Endothelial cell of umbilical vein (primary cell): ENCODE measurements at regions not wholly inside any gene's neighbourhood (a gene's known extent, or its start where the extent isn't known, plus 50 kb on each side); places are given as distances from the start of the nearest gene placed in this dataset.

Experiments used
- BruUV-seq: library from RNA; stranded (reverse); fragments of 400-500 nt; replicated peaks from 2 replicates; lab custom pipeline; 2021; lab: Mats Ljungman, UMichigan
- CTCF ChIA-PET: fragments of 300-600, 350-600 bp; sonication (Branson Sonifier 250); formaldehyde crosslinking; loops from one replicate; lab custom pipeline; 2021; ENCODE audit warnings: antibody characterized with exemption, inconsistent platforms; lab: Charles Lee
- POLR2A ChIA-PET: fragments of 300-600, 350-600 bp; sonication (Branson Sonifier 250); formaldehyde crosslinking; loops from one replicate; lab custom pipeline; 2021; ENCODE audit warnings: antibody characterized with exemption, inconsistent platforms; lab: Charles Lee
- DNase-seq: peaks from one replicate; pipeline ENCODE4 v3.0.0-alpha.2; 2011; ENCODE audit warnings: low read depth, low spot score
- FAIRE-seq: peaks from 2 replicates; lab custom pipeline; 2011; peaks lifted over from hg19 to GRCh38; lab: Jason Lieb, UNC
- H2AFZ ChIP-seq: 2 replicates; pipeline ENCODE4 v1.6.0; 2012; ENCODE audit warnings: low read depth, low read length, control low read depth, inconsistent platforms
- H3K27ac ChIP-seq: 2 replicates; pipeline ENCODE4 v1.5.1; 2011; ENCODE audit warnings: low read depth, mild to moderate bottlenecking, control low read depth, low read length, moderate library complexity; ENCODE audit not compliant: insufficient read depth
- H3K27me3 ChIP-seq, 2 experiments: 2 replicates each; pipeline versions ENCODE4 v1.6.0 to v1.6.1; 2011; ENCODE audit warnings: low read length in 2 of 2, mixed read lengths in 1 of 2; ENCODE audit not compliant: control insufficient read depth in 2 of 2, insufficient read depth in 2 of 2
- H3K36me3 ChIP-seq, 2 experiments: 2 replicates in 1 of 2; 3 replicates in 1 of 2; pipeline ENCODE4 v1.5.1; 2011; ENCODE audit warnings: low read length in 2 of 2, mild to moderate bottlenecking in 1 of 2, moderate library complexity in 1 of 2; ENCODE audit not compliant: control insufficient read depth in 2 of 2, insufficient read depth in 2 of 2; ENCODE audit errors: extremely low read depth in 1 of 2
- H3K4me1 ChIP-seq: 3 replicates; pipeline ENCODE4 v1.5.1; 2011; ENCODE audit warnings: mild to moderate bottlenecking, low read length; ENCODE audit not compliant: control insufficient read depth, insufficient read depth; ENCODE audit errors: extremely low read depth
- H3K4me2 ChIP-seq: 2 replicates; pipeline ENCODE4 v1.6.1; 2011; ENCODE audit warnings: low read length, control low read depth, mixed read lengths; ENCODE audit not compliant: insufficient read depth
- H3K4me3 ChIP-seq, 3 experiments: fragments of 200-600 bp in 1 of 3; sonication (generic), shearing (Covaris generic) in 1 of 3; replicated peaks in 1 of 3; 2 replicates each; pipeline ENCODE4 v1.5.1; 2011 to 2016; ENCODE audit warnings: control low read depth in 3 of 3, low read length in 3 of 3, mild to moderate bottlenecking in 2 of 3, inconsistent platforms in 1 of 3, low read depth in 1 of 3, moderate library complexity in 1 of 3; ENCODE audit not compliant: insufficient read depth in 1 of 3
- H3K79me2 ChIP-seq: 2 replicates; pipeline ENCODE4 v1.6.0; 2012; ENCODE audit warnings: low read length, inconsistent platforms; ENCODE audit not compliant: control insufficient read depth, insufficient read depth
- H3K9ac ChIP-seq: replicated peaks from 2 replicates; pipeline ENCODE3; 2011; ENCODE audit warnings: low read length, control low read depth; ENCODE audit not compliant: insufficient read depth; ENCODE audit errors: extremely low read depth
- H3K9me1 ChIP-seq: replicated peaks from 3 replicates; pipeline ENCODE4 v1.6.0; 2011; ENCODE audit warnings: mild to moderate bottlenecking, low read length; ENCODE audit not compliant: control insufficient read depth, insufficient read depth; ENCODE audit errors: extremely low read depth
- H3K9me3 ChIP-seq: replicated peaks from 2 replicates; pipeline ENCODE4 v1.5.1; 2012; ENCODE audit warnings: low read length, inconsistent platforms; ENCODE audit not compliant: control insufficient read depth, insufficient read depth
- H4K20me1 ChIP-seq: replicated peaks from 2 replicates; pipeline ENCODE3; 2011; ENCODE audit warnings: mild to moderate bottlenecking, low read length; ENCODE audit not compliant: control insufficient read depth, insufficient read depth; ENCODE audit errors: extremely low read depth
- CTCF ChIP-seq, 2 donors: IDR thresholded peaks; 1 replicate in 1 of 2; 2 replicates in 1 of 2; pipeline ENCODE4 v1.5.1; 2011; ENCODE audit warnings: low read length in 2 of 2, mild to moderate bottlenecking in 2 of 2, moderate library complexity in 2 of 2, control low read depth in 1 of 2, inconsistent platforms in 1 of 2, low read depth in 1 of 2; ENCODE audit not compliant: insufficient read depth in 1 of 2; ENCODE audit errors: extremely low read depth in 1 of 2
- EZH2 ChIP-seq: IDR thresholded peaks from 2 replicates; pipeline ENCODE4 v1.6.1; 2012; ENCODE audit warnings: borderline replicate concordance, low read depth, mild to moderate bottlenecking, moderate library complexity, low read length, inconsistent platforms; ENCODE audit not compliant: severe bottlenecking
- FOS ChIP-seq: IDR thresholded peaks from 2 replicates; pipeline ENCODE4 v1.6.1; 2011; ENCODE audit warnings: mild to moderate bottlenecking, low read length, moderate library complexity, borderline replicate concordance; ENCODE audit not compliant: insufficient read depth
- GATA2 ChIP-seq: IDR thresholded peaks from 2 replicates; pipeline ENCODE4 v1.7.0; 2011; ENCODE audit warnings: low read depth, mild to moderate bottlenecking, moderate library complexity, mixed read lengths, low read length; ENCODE audit not compliant: insufficient read length, insufficient read depth
- JUN ChIP-seq: IDR thresholded peaks from 2 replicates; pipeline ENCODE4 v1.6.1; 2011; ENCODE audit warnings: borderline replicate concordance, low read depth; ENCODE audit not compliant: insufficient read length, insufficient read depth
- MYC ChIP-seq: IDR thresholded peaks from one replicate; pipeline ENCODE4 v1.6.1; 2011; ENCODE audit warnings: mild to moderate bottlenecking, low read depth, low read length
- POLR2A ChIP-seq: IDR thresholded peaks from 2 replicates; pipeline ENCODE4 v1.6.1; 2012; ENCODE audit warnings: low read depth, mild to moderate bottlenecking, control low read depth, low read length
- POLR2AphosphoS5 ChIP-seq: IDR thresholded peaks from 2 replicates; pipeline ENCODE4 v1.6.1; 2012; ENCODE audit warnings: low read depth, mild to moderate bottlenecking, control low read depth, low read length, moderate library complexity; ENCODE audit not compliant: insufficient read depth
- dilution Hi-C: fragments of 300-500 bp; cut with MboI; formaldehyde crosslinking; loops from one replicate; pipeline ENCODE4 v1.15.0; 2019; ENCODE audit warnings: low sequenced_read_pairs; ENCODE audit not compliant: extremely low pct_ligation_motif_present
- intact Hi-C: fragments of 100-400 bp; cut with micrococcal nuclease; formaldehyde crosslinking; loops from one replicate; pipeline ENCODE4 v1.10.0; 2022
- TF ChIP-seq, protein P1 (sequence below): IDR thresholded peaks from 2 replicates; pipeline ENCODE4 v1.6.1; 2011; ENCODE audit not compliant: insufficient read depth, insufficient read length

- FAIRE-seq (no peak), DNase-seq (no peak)
- TF ChIP-seq POLR2AphosphoS5 (no peak), EZH2 (no peak), POLR2A (no peak), GATA2 (no peak), FOS (no peak), CTCF (IDR thresholded peaks at IDR 0.05; ENCODE audit: extremely low read depth in 1 of 2, insufficient read depth in 1 of 2, low read depth in 1 of 2, low read length in 2 of 2) (no peak), MYC (no peak), JUN (no peak)
- TF ChIP-seq, protein P1, sequence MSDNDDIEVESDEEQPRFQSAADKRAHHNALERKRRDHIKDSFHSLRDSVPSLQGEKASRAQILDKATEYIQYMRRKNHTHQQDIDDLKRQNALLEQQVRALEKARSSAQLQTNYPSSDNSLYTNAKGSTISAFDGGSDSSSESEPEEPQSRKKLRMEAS: no peak
- Histone ChIP-seq H3K4me3 (no peak overlapping the region), H3K9ac (no peak overlapping the region), H3K9me1 (no peaks in the 10 kb centered on the region), H4K20me1 (no peaks in the 10 kb centered on the region), H3K4me2 (no peak overlapping the region), H2AFZ (no peak overlapping the region), H3K27ac (no peak overlapping the region), H3K9me3 (peaks cover 2% of the 10 kb centered on the region), H3K27me3 (no peaks in the 10 kb centered on the region), H3K4me1 (no peaks in the 10 kb centered on the region), H3K36me3 (no peaks in the 10 kb centered on the region), H3K79me2 (no peaks in the 10 kb centered on the region)
- dilution Hi-C loops: no loop called here
- CTCF ChIA-PET: no interaction called here
- no TSS peak for BruUV-seq
- intact Hi-C loops: no loop called here
- POLR2A ChIA-PET: no interaction called here
Measured at GRCh38 chr2:123864416-123864815, 160.7 kb upstream of the CNTNAP5 start.
